Activated CD8-positive, alpha-beta memory T cell treated with anti-CD3 and anti-CD28 coated beads for 4 hours (primary cell): ENCODE measurements at regions not wholly inside any gene's neighbourhood (a gene's known extent, or its start where the extent isn't known, plus 50 kb on each side); places are given as distances from the start of the nearest gene placed in this dataset.

Experiments
- DNase-seq, 2 donors: peaks; one replicate each; pipeline ENCODE4 v3.0.0-alpha.2; 2020; ENCODE audit warnings: low read depth in 2 of 2

GRCh38 chr5:174589011-174589410, 135.4 kb upstream of the MSX2 start:
- no peak for DNase-seq

- no peak for DNase-seq
Observed at GRCh38 chr5:174589599-174589998, 134.8 kb upstream of the MSX2 start.

- no peak for DNase-seq
Observed at GRCh38 chr5:174590820-174591219, 133.6 kb upstream of the MSX2 start.

- no peak for DNase-seq
Observed at GRCh38 chr5:174596429-174596828, 128.0 kb upstream of the MSX2 start.

- no peak for DNase-seq
Observed at GRCh38 chr5:174599992-174600391, 124.4 kb upstream of the MSX2 start.

GRCh38 chr5:174601946-174602345, 122.4 kb upstream of the MSX2 start:
- DNase-seq = no peak

GRCh38 chr5:174606153-174606552, 118.2 kb upstream of the MSX2 start:
- DNase-seq = no peak

GRCh38 chr5:174606646-174607045, 117.7 kb upstream of the MSX2 start:
- no peak for DNase-seq

- DNase-seq = no peak
Observed at GRCh38 chr5:174607205-174607604, 117.2 kb upstream of the MSX2 start.

- no peak for DNase-seq
Observed at GRCh38 chr5:174607916-174608315, 116.5 kb upstream of the MSX2 start.

GRCh38 chr5:174608631-174609097, 115.7 kb upstream of the MSX2 start:
- no peak for DNase-seq

GRCh38 chr5:174609116-174609515, 115.3 kb upstream of the MSX2 start:
- no peak for DNase-seq

- DNase-seq = no peak
Observed at GRCh38 chr5:174610968-174611367, 113.4 kb upstream of the MSX2 start.

- DNase-seq = no peak
Observed at GRCh38 chr5:174612686-174613085, 111.7 kb upstream of the MSX2 start.

- DNase-seq = no peak
Observed at GRCh38 chr5:174614500-174615135, 109.8 kb upstream of the MSX2 start.

GRCh38 chr5:174616036-174616435, 108.3 kb upstream of the MSX2 start:
- no peak for DNase-seq

GRCh38 chr5:174617285-174617684, 107.1 kb upstream of the MSX2 start:
- DNase-seq = no peak

GRCh38 chr5:174617910-174618309, 106.5 kb upstream of the MSX2 start:
- DNase-seq = no peak

- DNase-seq = no peak
Observed at GRCh38 chr5:174618589-174618988, 105.8 kb upstream of the MSX2 start.

GRCh38 chr5:174622067-174622466, 102.3 kb upstream of the MSX2 start:
- DNase-seq = no peak

- DNase-seq = no peak
Observed at GRCh38 chr5:174623018-174623417, 101.4 kb upstream of the MSX2 start.

- DNase-seq = no peak
Observed at GRCh38 chr5:174623433-174624019, 100.9 kb upstream of the MSX2 start.

- DNase-seq = no peak
Observed at GRCh38 chr5:174624733-174625522, 99.5 kb upstream of the MSX2 start.
